ENCODE measurements at regions not wholly inside any gene's neighbourhood (a gene's known extent, or its start where the extent isn't known, plus 50 kb on each side); places are given as distances from the start of the nearest gene placed in this dataset.

DNA sequence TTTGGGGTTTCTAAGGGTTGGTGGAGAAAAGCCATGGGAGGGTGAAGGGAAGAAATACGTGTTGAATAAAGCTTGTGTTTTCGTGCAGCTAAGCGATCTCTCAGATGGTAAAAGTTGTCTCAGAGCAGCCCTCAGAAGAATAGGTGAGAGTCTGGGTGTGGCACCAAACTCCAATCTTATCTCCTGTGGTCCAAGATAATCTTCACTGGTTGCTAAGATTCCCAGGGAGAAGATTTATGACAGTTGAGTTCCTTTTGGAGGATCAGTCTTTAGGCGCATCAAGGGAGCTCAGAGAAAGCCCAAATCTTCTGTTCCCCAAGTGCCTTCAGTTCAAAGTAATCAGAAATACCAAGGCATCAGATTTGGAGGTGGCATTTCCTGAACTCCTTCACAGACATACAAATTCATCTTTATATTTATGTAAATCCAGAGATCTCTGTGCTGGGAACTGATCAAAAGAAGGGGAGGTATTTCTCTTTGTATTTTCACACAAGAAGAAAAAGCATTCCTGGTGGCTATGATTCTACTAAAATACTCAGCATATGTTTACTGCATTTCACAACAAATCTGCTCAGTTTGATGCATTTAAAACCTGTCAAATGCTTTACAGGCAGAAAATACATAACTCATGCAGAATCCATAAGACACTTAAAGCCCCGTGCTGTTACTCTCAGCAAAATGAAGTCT lies 102.9 kb downstream of the ABCC12 start:
- Histone ChIP-seq H3K9ac (ENCODE audit: insufficient read depth in 1 of 2, low read depth in 2 of 2, low read length in 2 of 2) (no peak overlapping the region), H3K4me1 (replicated peaks in 1 of 2; ENCODE audit: control insufficient read depth in 2 of 2, insufficient read depth in 2 of 2, low read length in 2 of 2) (no peaks in the 10 kb centered on the region; a peak in 1 of 5 replicates), H3K9me3 (replicated peaks; ENCODE audit: control insufficient read depth, insufficient read depth, low read depth, low read length) (no peaks in the 10 kb centered on the region), H3K4me2 (ENCODE audit: insufficient read depth, low read length) (no peak overlapping the region), H3K27me3 (ENCODE audit: control insufficient read depth in 2 of 2, insufficient read depth in 2 of 2, low read length in 2 of 2) (peaks cover 5 to 17% of the 10 kb centered on the region in 2 experiments; a peak in 3 of 5 replicates), H3K9me1 (ENCODE audit: control insufficient read depth, insufficient read depth, low read length) (no peaks in the 10 kb centered on the region), H3K79me2 (ENCODE audit: control insufficient read depth, insufficient read depth, low read length) (no peaks in the 10 kb centered on the region), H3K4me3 (no peak overlapping the region), H2AFZ (ENCODE audit: low read depth, low read length) (no peak overlapping the region), H3K36me3 (ENCODE audit: control insufficient read depth, insufficient read depth, low read length) (no peaks in the 10 kb centered on the region), H3K27ac (ENCODE audit: extremely low read depth, low read depth, low read length) (no peak overlapping the region), H4K20me1 (replicated peaks; ENCODE audit: control insufficient read depth, insufficient read depth, low read length) (no peaks in the 10 kb centered on the region)
- DNase-seq (ENCODE audit: extremely low read depth in 1 of 4, low spot score in 3 of 4) (no peak), FAIRE-seq (no peak), ATAC-seq (no peak)
- 0% methylated on average over 5 of the region's 5 CpGs for WGBS (ENCODE audit: insufficient coverage, low coverage, missing lambda C conversion rate)
- CTCF ChIA-PET (ENCODE audit: low intra/inter-chr PET ratio), result no interaction called here
- in situ Hi-C loops (cut with MboI) (no loop called here), intact Hi-C loops (cut with micrococcal nuclease) (no loop called here)
- TF ChIP-seq SUPT5H (IDR thresholded peaks at IDR 0.05) (no peak), ARID1B (IDR thresholded peaks at IDR 0.05) (no peak), ZNF3 (CRISPR knock-in tag; IDR thresholded peaks at IDR 0.05) (no peak), RCOR1 (IDR thresholded peaks at IDR 0.05; ENCODE audit: borderline replicate concordance in 1 of 2, low read depth in 2 of 2, low read length in 2 of 2) (no peak), KLF6 (CRISPR knock-in tag; IDR thresholded peaks at IDR 0.05; ENCODE audit: borderline replicate concordance) (no peak), FIP1L1 (IDR thresholded peaks at IDR 0.05; ENCODE audit: low read depth, low read length, poor library complexity, severe bottlenecking) (no peak), TEAD1 (CRISPR knock-in tag; IDR thresholded peaks at IDR 0.05) (no peak), POLR2AphosphoS2 (IDR thresholded peaks at IDR 0.05; ENCODE audit: low read length) (no peak), SIN3B (IDR thresholded peaks at IDR 0.05; ENCODE audit: low read depth) (no peak), EZH2 (IDR thresholded peaks at IDR 0.05; ENCODE audit: borderline replicate concordance, low read depth, low read length) (no peak), MCM5 (IDR thresholded peaks at IDR 0.05; ENCODE audit: low read depth) (no peak)
- TF ChIP-seq, protein P1, sequence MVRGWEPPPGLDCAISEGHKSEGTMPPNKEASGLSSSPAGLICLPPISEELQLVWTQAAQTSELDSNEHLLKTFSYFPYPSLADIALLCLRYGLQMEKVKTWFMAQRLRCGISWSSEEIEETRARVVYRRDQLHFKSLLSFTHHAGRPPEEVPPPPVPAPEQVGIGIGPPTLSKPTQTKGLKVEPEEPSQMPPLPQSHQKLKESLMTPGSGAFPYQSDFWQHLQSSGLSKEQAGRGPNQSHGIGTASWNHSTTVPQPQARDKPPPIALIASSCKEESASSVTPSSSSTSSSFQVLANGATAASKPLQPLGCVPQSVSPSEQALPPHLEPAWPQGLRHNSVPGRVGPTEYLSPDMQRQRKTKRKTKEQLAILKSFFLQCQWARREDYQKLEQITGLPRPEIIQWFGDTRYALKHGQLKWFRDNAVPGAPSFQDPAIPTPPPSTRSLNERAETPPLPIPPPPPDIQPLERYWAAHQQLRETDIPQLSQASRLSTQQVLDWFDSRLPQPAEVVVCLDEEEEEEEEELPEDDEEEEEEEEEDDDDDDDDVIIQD (CRISPR knock-in tag; IDR thresholded peaks at IDR 0.05), result no peak
- TF ChIP-seq, protein P2, sequence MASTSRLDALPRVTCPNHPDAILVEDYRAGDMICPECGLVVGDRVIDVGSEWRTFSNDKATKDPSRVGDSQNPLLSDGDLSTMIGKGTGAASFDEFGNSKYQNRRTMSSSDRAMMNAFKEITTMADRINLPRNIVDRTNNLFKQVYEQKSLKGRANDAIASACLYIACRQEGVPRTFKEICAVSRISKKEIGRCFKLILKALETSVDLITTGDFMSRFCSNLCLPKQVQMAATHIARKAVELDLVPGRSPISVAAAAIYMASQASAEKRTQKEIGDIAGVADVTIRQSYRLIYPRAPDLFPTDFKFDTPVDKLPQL (IDR thresholded peaks at IDR 0.05; ENCODE audit: extremely low read depth, insufficient read length), result no peak
- no TSS peak for BruUV-seq (replicated peaks)
- POLR2A ChIA-PET, result no interaction called here
